PC-9 (cell line): ENCODE measurements at regions not wholly inside any gene's neighbourhood (a gene's known extent, or its start where the extent isn't known, plus 50 kb on each side); places are given as distances from the start of the nearest gene placed in this dataset.

Source experiments
- BruUV-seq: library from RNA; stranded (reverse); fragments of 400-500 nt; replicated peaks from 2 replicates; lab custom pipeline; 2021; lab: Mats Ljungman, UMichigan
- CTCF ChIA-PET: fragments of 300-600 bp; sonication (Branson Sonifier 250); formaldehyde crosslinking; loops from one replicate; lab custom pipeline; 2022; ENCODE audit warnings: antibody characterized with exemption; lab: Charles Lee
- POLR2A ChIA-PET: fragments of 300-600 bp; sonication (Branson Sonifier 250); formaldehyde crosslinking; loops from one replicate; lab custom pipeline; 2022; ENCODE audit warnings: antibody characterized with exemption; ENCODE audit not compliant: unreplicated experiment; lab: Charles Lee
- DNase-seq, 2 experiments: peaks; one replicate each; pipeline versions ENCODE4 v3.0.0 to v3.0.0-alpha.2; 2015 to 2022; ENCODE audit warnings: mixed read lengths in 1 of 2
- H2AFZ ChIP-seq: fragments of 200-600 bp; sonication (generic); 2 replicates; pipeline ENCODE4 v1.8.1; 2017; ENCODE audit warnings: antibody characterized with exemption
- H3F3A ChIP-seq: fragments of 200-600 bp; sonication (generic); 2 replicates; pipeline ENCODE4 v1.8.1; 2017; ENCODE audit warnings: antibody characterized with exemption, mild to moderate bottlenecking, low read depth; ENCODE audit not compliant: insufficient read depth
- H3K27ac ChIP-seq: fragments of 200-600 bp; sonication (generic); 2 replicates; pipeline ENCODE4 v1.6.1; 2016; ENCODE audit warnings: mixed run types
- H3K27me3 ChIP-seq: fragments of 200-600 bp; sonication (generic); 2 replicates; pipeline ENCODE4 v1.6.1; 2016; ENCODE audit warnings: low read depth, mixed run types; ENCODE audit not compliant: insufficient read depth
- H3K36me3 ChIP-seq: fragments of 200-600 bp; sonication (generic); 2 replicates; pipeline ENCODE4 v1.6.1; 2016; ENCODE audit warnings: low read depth, mixed run types
- H3K4me1 ChIP-seq: fragments of 200-600 bp; sonication (generic); replicated peaks from 2 replicates; pipeline ENCODE4 v1.6.1; 2016; ENCODE audit warnings: mixed run types; ENCODE audit not compliant: insufficient read depth
- H3K4me2 ChIP-seq: fragments of 200-600 bp; sonication (generic); 2 replicates; pipeline ENCODE4 v1.6.1; 2017; ENCODE audit warnings: mixed run types
- H3K4me3 ChIP-seq: fragments of 200-600 bp; sonication (generic); 2 replicates; pipeline ENCODE4 v1.6.1; 2016; ENCODE audit warnings: mixed run types
- H3K79me2 ChIP-seq: fragments of 200-600 bp; sonication (generic); 2 replicates; pipeline ENCODE4 v1.6.1; 2017; ENCODE audit warnings: low read depth, mixed run types
- H3K9me2 ChIP-seq: fragments of 200-600 bp; sonication (generic); 2 replicates; pipeline ENCODE4 v1.8.1; 2017; ENCODE audit warnings: mild to moderate bottlenecking; ENCODE audit not compliant: insufficient read depth
- H3K9me3 ChIP-seq: fragments of 200-600 bp; sonication (generic); 2 replicates; pipeline ENCODE4 v1.8.1; 2016; ENCODE audit warnings: low read depth; ENCODE audit not compliant: insufficient read depth
- H4K20me1 ChIP-seq: fragments of 200-600 bp; sonication (generic); 2 replicates; pipeline ENCODE4 v1.8.1; 2017; ENCODE audit not compliant: insufficient read depth
- EZH2 ChIP-seq: fragments of 200-600 bp; sonication (generic); IDR thresholded peaks from 2 replicates; pipeline ENCODE4 v1.8.0; 2017; ENCODE audit warnings: antibody characterized with exemption, low read depth
- intact Hi-C: fragments of 100-400 bp; cut with micrococcal nuclease; formaldehyde crosslinking; loops from one replicate; pipeline ENCODE4 v1.10.0; 2022; ENCODE audit not compliant: unreplicated experiment
- TF ChIP-seq, protein P1 (sequence below): fragments of 200-600 bp; sonication (generic); conservative IDR thresholded peaks from 2 replicates; pipeline ENCODE4 v1.6.1; 2017; ENCODE audit warnings: mixed run types, antibody characterized with exemption, mild to moderate bottlenecking, moderate library complexity

GRCh38 chr17:72416905-72417304, 296.1 kb downstream of the SOX9 start:
- Histone ChIP-seq H3K27ac (no peak overlapping the region), H3K79me2 (peaks cover 86% of the 10 kb centered on the region), H3K9me3 (peaks cover 19% of the 10 kb centered on the region), H3K4me3 (peak overlapping the region; percentile 8; the same call in 1 of the 2 replicates), H3K27me3 (no peaks in the 10 kb centered on the region), H3K4me1 (peaks cover 55% of the 10 kb centered on the region), H3K36me3 (peaks cover 47% of the 10 kb centered on the region), H2AFZ (no peak overlapping the region), H4K20me1 (no peaks in the 10 kb centered on the region), H3F3A (peaks cover 37% of the 10 kb centered on the region), H3K4me2 (no peak overlapping the region), H3K9me2 (no peaks in the 10 kb centered on the region)
- ChIA-PET POLR2A (no interaction called here), CTCF (interaction anchor here (0.6 kb wide), 1 partner anchor 63 kb away, joined by 3 read pairs; no protein-coding TSS in a partner anchor)
- intact Hi-C loops = no loop called here
- TF ChIP-seq, protein P1, sequence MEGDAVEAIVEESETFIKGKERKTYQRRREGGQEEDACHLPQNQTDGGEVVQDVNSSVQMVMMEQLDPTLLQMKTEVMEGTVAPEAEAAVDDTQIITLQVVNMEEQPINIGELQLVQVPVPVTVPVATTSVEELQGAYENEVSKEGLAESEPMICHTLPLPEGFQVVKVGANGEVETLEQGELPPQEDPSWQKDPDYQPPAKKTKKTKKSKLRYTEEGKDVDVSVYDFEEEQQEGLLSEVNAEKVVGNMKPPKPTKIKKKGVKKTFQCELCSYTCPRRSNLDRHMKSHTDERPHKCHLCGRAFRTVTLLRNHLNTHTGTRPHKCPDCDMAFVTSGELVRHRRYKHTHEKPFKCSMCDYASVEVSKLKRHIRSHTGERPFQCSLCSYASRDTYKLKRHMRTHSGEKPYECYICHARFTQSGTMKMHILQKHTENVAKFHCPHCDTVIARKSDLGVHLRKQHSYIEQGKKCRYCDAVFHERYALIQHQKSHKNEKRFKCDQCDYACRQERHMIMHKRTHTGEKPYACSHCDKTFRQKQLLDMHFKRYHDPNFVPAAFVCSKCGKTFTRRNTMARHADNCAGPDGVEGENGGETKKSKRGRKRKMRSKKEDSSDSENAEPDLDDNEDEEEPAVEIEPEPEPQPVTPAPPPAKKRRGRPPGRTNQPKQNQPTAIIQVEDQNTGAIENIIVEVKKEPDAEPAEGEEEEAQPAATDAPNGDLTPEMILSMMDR = no peak
- TF ChIP-seq EZH2 = no peak
- DNase-seq = peak in 1 of 2 experiments; percentile 26
- BruUV-seq = no TSS peak

DNA sequence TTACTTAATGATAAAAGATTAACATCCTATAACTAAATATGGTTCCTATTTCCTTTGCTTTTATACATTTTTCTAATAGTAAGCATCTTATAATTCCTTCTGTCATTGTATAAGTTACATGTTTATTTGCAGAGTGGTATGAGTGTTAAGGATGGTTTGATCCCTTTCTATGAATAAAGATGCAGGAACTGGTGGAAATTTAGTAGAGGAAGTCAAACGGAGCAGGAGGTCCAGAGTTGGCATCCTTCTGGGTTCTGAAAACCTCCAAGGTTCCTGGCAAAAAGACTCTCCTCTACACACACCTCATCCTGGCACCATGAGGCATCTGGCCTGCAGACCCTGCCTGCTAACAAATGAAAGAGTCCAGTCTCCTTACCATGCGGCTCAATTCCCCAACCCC, 296.8 kb downstream of the SOX9 start:
- Histone ChIP-seq H3K27me3 (no peaks in the 10 kb centered on the region), H4K20me1 (no peaks in the 10 kb centered on the region), H3K4me3 (peak overlapping the region; percentile 8; the same call in 1 of the 2 replicates), H3K4me1 (peaks cover 55% of the 10 kb centered on the region), H3F3A (peaks cover 37% of the 10 kb centered on the region), H3K4me2 (no peak overlapping the region), H3K36me3 (peaks cover 47% of the 10 kb centered on the region), H3K9me2 (no peaks in the 10 kb centered on the region), H3K27ac (no peak overlapping the region), H2AFZ (no peak overlapping the region), H3K9me3 (peaks cover 19% of the 10 kb centered on the region), H3K79me2 (peaks cover 89% of the 10 kb centered on the region)
- no peak for TF ChIP-seq EZH2
- TF ChIP-seq, protein P1 = no peak
- intact Hi-C loops = no loop called here
- ChIA-PET POLR2A (no interaction called here), CTCF (interaction anchor here (0.6 kb wide), 1 partner anchor 62 kb away, joined by 3 read pairs; no protein-coding TSS in a partner anchor)
- no TSS peak for BruUV-seq
- peak in 1 of 2 experiments; percentile 33 for DNase-seq

GRCh38 chr17:72419866-72420774, 299.3 kb downstream of the SOX9 start:
- Histone ChIP-seq H3K79me2 (peaks cover 85% of the 10 kb centered on the region), H2AFZ (no peak overlapping the region), H3F3A (peaks cover 45% of the 10 kb centered on the region), H3K4me3 (peak overlapping the region; percentile 17; the same call in 1 of the 2 replicates), H3K9me3 (peaks cover 19% of the 10 kb centered on the region), H3K4me1 (peaks cover 71% of the 10 kb centered on the region), H3K9me2 (no peaks in the 10 kb centered on the region), H3K4me2 (peak overlapping the region; percentile 90), H3K36me3 (peaks cover 38% of the 10 kb centered on the region), H4K20me1 (no peaks in the 10 kb centered on the region), H3K27ac (peak overlapping the region; percentile 98), H3K27me3 (no peaks in the 10 kb centered on the region)
- CTCF ChIA-PET = no interaction called here
- intact Hi-C loops = loop anchor here (2.0 to 5.0 kb wide), 4 partner anchors 61 to 297 kb away; no protein-coding TSS in a partner anchor
- TF ChIP-seq EZH2 = no peak
- TF ChIP-seq, protein P1 = no peak
- POLR2A ChIA-PET = interaction anchor here (0.8 kb wide), 1 partner anchor 13 kb away, joined by 3 read pairs; no protein-coding TSS in a partner anchor
- no TSS peak for BruUV-seq
- DNase-seq = peak in 1 of 2 experiments; percentile 35
